B cell (primary cell): ENCODE measurements at regions not wholly inside any gene's neighbourhood (a gene's known extent, or its start where the extent isn't known, plus 50 kb on each side); places are given as distances from the start of the nearest gene placed in this dataset.

Experiments used
- EZH2 ChIP-seq: IDR thresholded peaks from 2 replicates; pipeline ENCODE4 v1.6.1; 2012; ENCODE audit warnings: borderline replicate concordance, low read depth, mild to moderate bottlenecking, moderate library complexity, low read length; ENCODE audit not compliant: insufficient read depth, poor library complexity, severe bottlenecking
- TF ChIP-seq, protein P1 (sequence below): fragments of 200-600 bp; IDR thresholded peaks from one replicate; pipeline ENCODE4 v1.8.0; 2022; ENCODE audit warnings: antibody characterized with exemption, mild to moderate bottlenecking

DNA sequence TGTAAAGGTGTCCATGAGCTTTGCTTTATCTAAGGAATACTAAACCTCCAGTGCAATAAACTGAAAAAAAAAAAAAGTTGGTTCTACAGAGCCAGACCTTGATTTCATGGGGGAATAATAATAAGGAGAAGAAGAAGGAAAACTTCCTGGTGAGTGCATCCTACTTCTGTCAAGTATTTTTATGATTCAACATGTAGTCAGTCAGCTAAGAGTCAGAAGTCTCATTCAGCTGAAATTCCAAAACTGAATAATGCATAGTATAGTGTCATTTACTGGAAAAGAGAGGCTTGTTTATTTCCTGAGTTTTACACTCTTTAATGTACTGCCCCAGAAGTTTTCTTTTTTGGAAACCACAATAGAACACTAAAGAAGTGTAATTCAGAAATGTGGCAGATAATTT, 77.8 kb upstream of the TACR1 start:
- TF ChIP-seq EZH2: no peak
- TF ChIP-seq, protein P1, sequence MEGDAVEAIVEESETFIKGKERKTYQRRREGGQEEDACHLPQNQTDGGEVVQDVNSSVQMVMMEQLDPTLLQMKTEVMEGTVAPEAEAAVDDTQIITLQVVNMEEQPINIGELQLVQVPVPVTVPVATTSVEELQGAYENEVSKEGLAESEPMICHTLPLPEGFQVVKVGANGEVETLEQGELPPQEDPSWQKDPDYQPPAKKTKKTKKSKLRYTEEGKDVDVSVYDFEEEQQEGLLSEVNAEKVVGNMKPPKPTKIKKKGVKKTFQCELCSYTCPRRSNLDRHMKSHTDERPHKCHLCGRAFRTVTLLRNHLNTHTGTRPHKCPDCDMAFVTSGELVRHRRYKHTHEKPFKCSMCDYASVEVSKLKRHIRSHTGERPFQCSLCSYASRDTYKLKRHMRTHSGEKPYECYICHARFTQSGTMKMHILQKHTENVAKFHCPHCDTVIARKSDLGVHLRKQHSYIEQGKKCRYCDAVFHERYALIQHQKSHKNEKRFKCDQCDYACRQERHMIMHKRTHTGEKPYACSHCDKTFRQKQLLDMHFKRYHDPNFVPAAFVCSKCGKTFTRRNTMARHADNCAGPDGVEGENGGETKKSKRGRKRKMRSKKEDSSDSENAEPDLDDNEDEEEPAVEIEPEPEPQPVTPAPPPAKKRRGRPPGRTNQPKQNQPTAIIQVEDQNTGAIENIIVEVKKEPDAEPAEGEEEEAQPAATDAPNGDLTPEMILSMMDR: no peak
